ENCODE measurements at regions not wholly inside any gene's neighbourhood (a gene's known extent, or its start where the extent isn't known, plus 50 kb on each side); places are given as distances from the start of the nearest gene placed in this dataset.

DNA sequence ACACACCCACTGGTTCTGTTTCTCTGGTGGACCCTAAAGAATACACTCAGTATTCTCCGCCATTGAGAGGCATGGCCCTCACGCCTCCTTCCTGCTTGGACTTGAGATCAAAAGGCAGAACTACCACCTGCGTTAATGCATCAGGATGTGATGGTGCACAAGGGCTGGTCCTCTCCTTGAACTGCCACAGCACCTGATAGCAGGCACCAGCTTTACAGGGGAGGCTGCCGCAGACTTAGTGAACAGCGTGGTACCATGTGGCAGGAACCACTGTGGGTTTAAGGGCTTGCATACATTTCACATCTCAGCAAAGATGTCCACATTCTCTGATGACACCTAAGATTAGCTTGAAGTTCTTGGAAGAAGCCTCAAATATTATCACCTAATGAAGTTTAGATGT lies 208.7 kb downstream of the GADD45G start:
- DNase-seq: no peak

DNA sequence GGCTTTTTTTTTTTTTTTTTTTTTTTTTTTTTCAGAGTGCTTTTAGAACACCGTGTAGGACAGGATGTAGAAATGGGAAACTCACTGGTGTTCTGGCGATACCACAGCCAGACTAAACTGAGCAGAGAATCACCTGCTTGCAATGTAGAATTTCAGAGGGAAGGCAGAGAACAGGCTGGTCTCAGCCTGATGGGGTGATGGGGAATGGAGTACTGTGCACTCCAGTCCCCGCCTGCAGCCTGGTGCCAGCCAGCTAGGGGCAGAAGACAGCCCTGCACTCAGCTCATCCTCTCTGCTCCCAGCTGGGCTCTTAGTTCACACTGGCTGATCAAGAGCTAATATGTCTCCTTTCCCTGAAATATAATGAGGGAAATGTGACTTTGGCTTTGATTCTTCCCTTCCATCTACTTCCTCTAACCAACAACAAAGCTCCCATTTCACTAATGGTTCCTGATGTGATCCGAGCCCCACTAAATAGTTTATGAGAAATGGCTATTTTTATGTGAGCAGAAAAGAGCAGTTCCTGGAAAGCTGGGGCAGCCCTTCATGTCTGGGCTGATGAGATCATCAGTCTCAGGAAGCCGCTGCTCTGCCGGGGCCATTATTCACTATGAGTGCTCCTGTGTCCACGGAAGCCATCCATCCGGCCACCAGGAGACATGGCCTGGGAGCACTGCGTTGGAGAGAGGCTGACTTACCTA lies 209.7 kb downstream of the GADD45G start:
- no peak for DNase-seq

DNA sequence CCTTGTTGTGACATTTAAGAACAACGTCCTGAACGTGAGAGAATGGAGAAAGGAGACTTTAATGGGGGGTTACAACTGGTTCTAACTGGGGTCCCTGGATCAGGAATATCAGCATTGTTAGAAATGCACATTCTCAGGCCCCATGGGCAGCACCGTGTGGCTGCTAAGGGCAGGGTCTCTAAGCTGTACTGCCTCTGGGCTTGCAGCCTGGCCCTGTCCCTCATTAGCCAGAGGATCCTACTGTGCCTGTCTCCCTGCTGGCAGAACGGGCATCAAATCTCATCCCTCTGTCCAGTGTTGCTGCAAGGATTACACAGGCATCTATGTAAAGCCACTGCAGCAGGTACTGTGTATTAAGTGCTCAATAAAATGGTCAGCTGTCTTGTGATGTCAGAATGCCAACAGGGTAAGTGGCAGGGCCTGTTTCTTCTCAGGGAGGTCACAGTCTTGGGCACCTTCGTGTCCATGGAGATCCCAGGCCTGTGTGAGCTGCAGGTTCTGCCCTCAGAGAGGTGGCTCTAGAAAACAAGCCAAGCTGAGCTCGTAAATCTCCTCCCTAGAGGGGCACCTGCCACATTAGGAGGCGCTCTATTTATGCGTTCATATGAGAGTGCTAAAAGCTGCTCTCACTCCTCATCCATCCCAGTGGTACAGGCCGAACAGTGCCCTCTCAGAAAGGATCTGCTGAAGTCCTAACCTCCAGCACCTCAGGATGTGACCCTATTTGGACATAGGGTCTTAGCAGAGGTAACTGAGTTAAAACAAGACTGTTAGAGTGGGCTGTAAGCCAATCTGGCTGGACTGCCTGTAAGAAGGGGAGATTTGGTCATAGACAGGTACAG lies 210.5 kb downstream of the GADD45G start:
- no peak for DNase-seq

DNA sequence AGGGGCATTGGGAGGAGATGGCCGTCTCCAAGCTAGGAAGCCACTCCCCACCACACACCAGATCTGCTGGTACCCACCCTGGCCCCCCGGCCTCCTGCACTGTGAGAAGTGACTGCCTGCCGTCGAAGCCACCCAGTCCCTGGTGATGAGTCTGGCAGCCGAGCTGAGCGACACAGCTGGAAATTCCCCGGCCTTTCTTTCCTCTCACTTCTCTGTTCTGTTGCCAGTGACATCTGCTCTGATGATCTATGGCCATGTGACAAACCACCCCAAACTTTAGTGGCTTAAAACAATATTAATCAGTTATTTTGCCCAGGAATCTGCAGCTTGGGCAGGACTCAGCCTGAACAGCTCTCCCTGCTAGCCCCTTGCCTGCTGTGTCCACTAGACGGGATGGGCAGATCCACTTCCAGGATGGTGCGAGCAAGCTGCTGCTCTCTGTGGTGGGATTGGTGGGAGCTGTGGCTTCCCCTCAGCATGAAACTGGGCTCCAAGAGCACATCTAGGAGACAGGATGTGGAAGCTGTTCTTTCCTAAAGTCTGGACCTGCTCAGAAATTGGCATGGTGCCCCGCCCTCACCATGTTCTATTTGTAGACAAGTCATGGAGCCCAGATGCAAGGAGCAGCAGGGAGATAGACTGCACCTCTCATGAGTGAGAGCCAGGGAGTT lies 211.2 kb downstream of the GADD45G start:
- DNase-seq: no peak

DNA sequence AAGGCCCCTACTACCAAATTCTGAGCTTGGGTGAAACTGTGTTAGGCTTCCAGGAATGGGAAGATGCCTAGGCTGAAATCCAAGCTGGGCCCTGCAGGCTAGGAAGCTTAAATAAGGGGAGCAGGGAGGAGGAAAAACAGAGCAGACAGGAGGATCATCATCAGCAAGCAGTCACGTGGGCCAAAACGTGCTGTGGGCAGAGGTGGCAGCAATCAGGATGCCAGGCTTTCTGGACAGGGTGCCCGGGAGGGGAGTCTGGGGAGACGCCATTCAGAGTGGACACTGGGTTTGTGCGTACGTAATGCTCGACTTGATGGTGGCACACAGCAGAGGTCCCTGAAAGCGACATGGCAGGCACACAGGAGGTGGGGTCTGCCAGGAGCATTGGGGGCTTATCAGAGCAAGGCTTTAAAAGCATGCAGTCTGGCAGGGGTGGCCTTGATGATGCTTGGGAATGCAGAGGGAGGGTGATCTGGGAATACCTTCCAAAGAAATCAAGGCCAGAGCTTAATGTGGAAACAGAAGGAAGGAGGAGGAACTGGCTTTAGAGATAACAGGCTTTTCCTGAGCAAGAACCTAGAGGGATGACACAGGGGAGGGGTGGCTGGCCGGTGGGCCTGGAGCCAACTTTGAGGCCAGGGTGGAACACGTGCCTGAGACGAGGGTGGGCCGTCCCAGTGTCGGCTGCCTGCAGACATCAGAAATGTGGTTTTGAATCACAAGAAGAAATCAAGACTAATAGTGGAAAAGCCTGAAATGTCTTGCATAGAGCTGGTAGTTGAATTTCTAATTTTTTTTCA lies 212.5 kb downstream of the GADD45G start:
- no peak for DNase-seq

DNA sequence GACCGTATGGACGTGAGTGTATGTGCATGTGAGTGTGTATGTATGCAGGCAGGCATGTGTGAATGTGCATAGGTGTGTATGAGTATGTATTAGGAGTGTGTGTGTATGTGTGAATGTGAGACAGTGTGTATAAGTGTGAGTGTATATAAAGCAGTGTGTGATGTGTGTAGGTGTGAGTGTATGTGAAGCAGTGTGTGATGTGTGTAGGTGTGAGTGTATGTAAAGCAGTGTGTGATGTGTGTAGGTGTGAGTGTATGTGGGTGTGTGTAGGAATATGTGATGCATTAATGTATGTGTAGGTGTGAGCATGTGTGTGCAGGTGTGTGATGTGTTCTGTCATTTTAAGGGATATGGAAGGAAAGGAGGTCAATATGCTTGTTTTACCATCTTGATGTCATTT lies 215.5 kb downstream of the GADD45G start:
- DNase-seq: no peak

DNA sequence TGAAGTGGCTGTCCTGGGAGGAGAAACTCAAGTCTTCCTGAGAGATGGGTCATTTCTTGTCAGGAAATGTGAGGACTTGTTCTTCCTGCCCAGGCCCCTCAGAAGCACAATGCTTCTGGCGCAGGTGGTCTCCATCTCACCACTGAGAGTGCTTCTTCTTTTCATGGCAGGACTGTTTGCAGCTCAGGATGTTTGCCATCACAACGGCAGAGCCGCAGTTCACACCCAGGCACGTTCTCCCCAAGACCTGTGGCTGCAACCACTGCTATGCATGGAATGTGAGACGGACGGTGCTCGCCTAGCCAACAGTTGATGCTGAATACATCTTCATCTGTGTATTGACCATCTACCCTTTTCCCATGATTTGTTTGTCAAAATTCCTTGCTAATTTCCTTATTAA lies 216.3 kb downstream of the GADD45G start:
- no peak for DNase-seq

DNA sequence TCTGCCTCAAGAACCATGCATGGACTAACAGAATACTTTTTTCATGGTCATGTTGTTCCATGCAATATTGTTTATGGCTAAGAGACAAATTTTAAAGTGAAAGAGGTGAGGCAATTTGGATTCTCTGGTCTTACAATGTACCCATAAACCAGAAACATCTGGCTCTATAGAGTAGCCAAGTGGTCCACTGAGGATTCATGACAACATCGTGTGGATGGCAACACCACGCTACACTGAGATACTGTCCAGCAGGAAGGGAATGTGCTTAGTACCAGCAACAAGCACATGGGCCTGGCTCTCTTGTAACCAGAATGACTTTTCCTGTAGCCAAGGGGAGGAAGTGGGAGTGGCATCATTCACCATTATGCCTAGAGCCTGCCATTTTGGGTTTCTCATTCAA lies 218.2 kb downstream of the GADD45G start:
- DNase-seq: no peak

DNA sequence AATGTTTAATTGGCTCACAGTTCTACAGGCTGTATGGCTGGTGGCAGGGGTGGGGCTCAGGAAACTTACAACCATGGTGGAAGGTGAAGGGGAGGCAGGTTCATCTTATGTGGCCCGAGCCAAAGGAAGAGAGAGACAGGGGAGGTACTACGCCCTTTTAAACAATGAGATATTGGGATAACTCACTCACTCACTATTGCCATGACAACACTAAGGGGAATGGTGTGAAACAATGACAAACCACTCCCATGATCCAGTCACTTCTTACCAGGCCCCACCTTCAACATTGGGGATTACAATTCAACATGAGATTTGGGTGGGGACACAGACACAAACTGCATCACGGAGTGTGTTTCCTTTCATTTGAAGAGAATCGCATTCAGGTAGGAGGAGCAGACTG lies 220.9 kb downstream of the GADD45G start:
- DNase-seq: no peak

DNA sequence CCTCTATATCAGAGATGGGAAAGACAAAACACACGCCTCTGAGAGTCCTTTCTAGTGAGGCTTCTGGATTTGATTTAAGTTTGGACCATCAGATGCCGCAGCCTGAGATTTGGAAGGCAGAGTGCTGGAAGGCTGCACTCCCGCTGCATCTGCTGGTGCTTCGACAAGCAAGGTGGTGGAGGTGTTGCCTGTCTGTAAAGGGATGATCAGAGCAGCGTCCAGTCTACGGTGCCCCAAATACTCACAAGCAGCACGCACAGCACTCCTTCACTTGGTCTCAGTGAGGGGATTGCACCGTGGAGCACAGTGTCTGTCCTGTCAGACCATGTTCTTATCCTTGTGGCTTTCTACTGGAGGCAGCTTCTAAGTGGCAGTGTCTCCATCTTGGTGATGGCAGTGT lies 221.4 kb downstream of the GADD45G start:
- DNase-seq: no peak

DNA sequence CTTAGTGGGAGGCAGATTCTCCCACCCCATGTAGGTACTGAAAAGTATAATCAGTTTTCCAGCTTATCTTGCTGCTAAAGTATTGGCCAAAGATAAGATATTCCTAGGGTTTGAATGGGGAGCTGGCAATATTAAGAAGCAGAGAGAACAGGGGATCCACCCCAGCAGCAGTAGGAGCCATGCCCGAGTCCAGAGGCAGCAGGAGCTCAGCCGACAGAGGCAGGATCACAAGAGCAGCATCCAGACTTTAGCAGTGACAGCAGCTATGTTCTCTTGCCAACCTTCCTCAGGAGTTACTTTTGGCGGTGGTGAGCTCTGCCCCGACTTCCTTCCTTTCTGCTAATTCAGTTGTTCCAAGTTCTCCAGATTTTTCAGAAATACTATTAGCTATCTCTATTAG lies 224.5 kb downstream of the GADD45G start:
- DNase-seq: no peak

DNA sequence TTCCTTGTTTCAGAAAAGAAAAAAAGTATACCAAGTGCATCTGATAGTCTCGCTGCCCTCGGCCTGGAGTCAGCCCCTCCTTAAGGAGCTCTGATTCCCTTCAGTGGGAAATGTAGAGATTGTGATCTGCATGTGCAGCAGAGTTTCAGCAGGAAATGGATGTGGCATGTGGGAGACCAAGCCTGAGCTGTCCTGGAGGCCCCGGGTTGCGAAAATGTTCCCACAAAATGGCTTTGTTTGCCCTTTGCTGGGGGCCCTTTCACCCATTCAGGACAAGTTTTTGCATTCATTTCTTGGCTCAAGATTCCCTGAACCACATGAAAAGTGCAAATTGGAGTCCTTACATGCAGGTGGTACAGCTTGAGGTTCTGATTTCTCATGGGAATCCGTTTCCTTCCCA lies 230.9 kb downstream of the GADD45G start:
- DNase-seq: no peak

DNA sequence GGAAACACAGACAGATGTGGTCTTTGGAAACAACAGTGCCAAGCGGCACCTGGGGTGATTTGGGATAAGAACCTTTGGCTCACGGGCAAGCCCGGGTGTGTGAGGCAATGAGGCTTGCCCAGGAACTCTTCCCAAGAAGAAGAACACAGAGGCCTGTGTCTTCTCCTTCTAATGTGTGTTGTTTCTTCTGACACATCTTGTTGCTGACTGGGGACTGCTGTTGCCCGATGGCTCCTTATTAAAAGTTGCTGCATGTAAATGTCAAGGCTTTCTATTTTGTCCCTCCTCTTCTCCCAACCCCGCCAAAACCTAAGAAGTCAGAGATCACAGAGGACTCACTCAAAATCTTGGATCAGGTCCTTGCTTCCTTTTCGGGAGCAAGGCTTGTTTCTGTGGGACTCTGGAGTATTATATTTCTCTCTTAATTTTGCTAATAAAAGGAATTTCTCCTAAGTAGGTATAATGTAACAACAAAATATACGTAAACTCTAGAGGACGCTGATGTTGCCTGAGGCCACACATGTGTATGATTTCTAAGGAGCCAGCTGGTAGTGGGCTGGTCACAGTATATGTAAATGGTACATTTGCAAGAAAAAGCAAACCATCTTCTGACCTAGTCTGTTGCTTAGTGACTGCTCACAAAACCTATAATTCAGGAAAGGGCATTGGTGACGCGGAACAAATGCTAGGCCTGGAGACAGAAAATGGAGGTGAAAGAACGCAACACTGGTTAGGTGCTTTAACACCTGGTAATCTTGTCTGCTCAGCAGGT lies 232.5 kb downstream of the GADD45G start:
- DNase-seq: no peak

DNA sequence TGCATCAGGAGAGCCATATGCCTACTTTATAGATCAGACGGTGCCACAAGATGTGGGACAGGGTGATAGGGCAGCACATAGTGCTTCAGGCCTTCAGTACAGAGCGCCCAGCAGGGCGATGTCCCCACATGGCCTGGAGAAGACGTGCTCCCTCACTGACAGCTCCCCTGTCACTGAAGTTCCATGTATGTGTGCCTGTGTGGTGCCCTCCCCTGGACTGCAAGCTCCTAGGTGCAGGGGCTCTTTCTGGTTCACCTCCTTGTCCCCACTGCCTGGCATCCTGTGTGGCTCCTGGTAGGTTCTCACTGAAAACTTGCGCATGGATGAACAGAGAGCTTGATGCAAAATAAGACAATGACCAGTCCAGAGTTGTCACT lies 233.1 kb downstream of the GADD45G start:
- no peak for DNase-seq

DNA sequence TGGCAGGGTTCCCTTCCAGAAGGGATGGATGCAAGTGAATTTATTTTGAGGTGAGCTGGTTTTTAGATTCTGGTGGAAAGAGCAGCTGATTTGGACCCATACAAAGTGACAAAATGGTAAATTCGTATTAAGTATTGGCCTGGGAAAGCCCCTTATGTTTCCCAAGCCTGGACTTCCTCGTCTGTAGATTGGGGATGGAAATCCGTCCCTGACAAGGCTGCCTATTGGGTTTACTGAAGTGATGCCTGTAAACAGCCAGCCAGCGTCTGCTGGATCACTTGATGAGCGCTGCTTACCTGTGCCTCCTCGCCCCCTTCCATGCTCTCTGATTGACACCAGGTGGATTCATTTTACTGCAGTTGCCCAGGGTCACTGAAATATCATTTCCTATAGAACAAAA lies 233.8 kb downstream of the GADD45G start:
- no peak for DNase-seq

DNA sequence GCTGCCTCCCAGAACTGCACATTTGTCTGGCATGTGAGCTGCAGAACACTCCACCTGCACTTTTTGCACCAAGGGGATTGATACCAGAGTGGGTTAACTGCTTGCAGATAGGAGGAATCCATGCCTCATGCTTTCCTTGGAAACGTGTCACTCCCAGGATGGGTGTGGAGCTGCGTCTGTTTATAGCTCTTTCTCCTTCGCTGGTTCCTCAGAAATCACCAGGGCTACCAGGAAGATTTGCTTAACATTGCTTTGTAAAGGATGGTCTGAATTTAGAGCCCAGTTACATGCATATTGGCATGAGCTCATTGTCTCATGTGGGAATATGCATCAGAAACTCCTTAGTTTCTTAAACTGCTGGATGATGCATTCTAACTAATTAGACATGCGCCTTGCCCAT lies 234.6 kb downstream of the GADD45G start:
- DNase-seq: no peak

DNA sequence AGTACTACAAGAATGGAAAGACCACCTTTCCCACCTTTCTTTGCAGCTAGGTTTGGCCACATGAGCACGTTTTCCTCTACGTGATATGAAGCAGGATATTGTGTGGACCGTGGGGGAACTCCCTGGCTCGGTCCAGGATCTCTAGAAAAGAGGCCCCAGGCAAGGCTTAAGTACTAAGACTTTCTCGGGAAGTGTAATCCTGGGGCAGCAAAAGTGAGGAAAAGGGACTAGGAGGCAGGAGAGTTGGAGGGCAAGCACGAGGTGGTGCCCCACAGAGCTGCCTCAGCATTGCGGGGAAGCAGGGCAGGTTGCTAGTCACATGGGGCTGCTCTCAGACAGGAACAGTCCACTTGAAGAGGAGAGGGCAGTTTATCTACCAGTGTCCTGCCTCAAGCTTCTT lies 235.1 kb downstream of the GADD45G start:
- DNase-seq: no peak

DNA sequence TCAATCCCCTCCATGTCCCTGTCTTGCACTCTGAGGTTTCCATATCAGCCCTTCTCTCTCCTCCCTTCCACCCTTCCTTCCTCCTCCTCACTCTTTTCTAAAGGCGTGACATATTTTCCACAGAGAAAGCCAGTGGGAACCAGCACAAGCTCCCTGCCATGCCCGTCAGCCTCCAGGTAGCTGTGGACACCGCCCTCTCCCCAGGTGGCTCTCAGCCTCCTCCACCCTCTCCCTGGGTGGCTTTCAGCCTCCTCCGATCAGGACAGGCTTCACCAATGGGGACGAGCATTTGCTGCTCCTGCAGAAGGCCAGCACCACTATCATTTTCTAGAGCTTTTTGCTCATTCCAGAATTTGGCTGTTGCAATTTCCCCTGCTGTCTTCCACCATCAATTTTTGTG lies 236.6 kb downstream of the GADD45G start:
- DNase-seq: no peak

DNA sequence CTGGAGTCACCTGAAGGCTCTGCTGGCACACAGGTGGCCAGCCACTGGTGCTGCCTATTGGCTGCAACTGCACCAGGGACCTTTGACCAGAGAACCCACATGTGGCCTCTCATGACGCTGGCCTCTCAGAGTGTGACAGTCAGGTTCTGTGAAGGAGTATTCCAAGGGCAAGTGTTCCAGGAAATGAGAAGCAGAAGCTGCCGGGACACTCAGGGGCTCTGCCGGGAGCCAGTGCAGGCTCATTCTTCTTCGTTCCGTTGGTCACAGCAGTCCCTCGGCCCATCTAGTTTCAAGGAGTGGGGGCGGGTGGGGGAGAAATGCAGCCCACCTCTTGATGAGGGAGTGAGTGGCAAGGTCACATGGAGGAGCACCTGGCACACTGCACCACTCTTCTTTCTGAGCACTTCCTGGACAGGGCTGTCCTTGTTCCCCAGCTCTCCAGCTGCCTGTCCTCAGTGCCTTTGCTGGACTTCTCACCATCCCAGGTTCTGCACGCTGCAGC lies 237.5 kb downstream of the GADD45G start:
- no peak for DNase-seq

DNA sequence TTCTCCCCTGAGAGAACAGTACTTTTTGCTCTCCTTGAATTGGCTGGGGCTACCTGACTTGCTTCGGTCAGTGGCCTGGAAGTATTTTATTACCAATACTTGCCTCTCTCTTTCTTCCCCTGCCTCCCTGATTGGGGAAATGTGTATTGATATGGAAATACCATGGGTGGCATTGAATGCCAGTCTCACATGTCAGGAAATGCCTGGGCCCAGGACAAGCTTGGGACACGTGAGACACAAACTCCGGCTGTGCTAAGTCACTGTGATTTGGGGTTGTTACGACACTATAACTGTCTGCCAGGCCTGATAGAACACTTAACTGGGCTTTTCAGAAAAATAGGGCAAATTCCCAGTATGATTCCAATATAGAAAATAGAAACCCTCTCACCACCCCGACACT lies 238.3 kb downstream of the GADD45G start:
- DNase-seq: no peak

DNA sequence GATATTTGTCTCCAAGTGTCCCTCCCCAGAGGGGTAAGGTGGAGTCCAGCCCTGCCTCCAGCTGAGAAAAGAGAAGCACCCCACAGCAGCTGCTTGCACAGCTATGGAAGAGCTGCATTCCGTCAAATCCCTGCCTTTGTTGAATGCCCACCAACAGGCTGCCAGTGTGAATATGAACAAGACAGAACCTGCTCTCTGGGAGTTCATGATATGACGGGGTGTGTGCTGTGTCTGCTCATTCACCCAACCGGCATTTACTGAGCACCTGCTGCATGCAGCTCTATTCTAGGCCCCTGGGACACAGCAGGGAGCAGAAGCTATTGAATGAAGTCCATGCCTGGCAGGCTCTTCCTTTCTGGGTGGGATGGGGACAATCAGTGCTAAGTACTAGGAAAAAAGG lies 238.8 kb downstream of the GADD45G start:
- no peak for DNase-seq

DNA sequence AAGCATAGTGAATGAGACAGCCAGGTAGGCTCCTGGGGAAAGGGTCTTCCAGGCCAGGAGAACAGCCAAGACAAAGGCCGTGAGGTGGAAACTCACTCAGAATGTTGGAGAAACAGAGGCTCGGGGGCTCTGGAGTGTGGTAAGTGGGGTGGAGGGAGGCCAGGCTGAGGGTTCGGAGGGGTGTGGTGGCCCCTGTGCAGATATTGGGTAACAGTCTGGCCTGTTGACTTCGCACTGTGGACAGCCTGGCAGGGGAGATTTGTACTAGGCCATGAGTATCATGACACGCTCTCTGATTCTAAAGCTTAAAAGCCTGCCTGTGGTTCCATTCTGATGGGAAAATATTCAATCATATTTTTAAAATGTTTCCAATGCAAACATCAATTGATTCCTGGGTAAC lies 239.3 kb downstream of the GADD45G start:
- no peak for DNase-seq
